ENCODE measurements at regions not wholly inside any gene's neighbourhood (a gene's known extent, or its start where the extent isn't known, plus 50 kb on each side); places are given as distances from the start of the nearest gene placed in this dataset.

DNA sequence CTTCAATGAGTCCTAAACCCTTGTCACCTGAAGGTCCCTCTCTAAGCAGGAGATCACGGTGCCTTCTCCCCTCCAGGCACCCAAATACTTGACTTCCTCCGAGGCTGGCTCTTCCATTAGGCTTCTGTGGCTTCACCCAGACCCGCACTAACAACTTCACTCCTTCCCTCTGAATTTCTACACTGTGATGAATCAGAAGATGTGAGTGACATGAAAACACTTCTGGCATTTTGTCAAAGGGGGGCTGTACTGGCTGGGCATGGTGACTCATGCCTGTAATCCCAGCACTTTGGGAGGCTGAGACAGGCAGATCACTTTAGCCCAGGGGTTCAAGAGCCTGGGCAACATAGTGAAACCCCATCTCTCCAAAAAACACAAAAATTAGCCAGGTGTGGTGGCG, 72.6 kb upstream of the CNEP1R1 start:
- Histone ChIP-seq H3K27ac (no peak overlapping the region), H3K36me3 (no peaks in the 10 kb centered on the region), H3K4me3 (no peak overlapping the region), H3K4me1 (ENCODE audit: low read depth) (no peaks in the 10 kb centered on the region), H3K9me3 (ENCODE audit: low read depth) (no peaks in the 10 kb centered on the region), H3K27me3 (no peaks in the 10 kb centered on the region)
- no peak for TF ChIP-seq CTCF (IDR thresholded peaks at IDR 0.05; ENCODE audit: low read depth, low read length)
- peak in 1 of 2 donors; percentile 53 for DNase-seq (ENCODE audit: low read depth in 1 of 2, low spot score in 1 of 2)

GRCh38 chr16:49953090-49953489, 71.9 kb upstream of the CNEP1R1 start:
- no peaks in the 10 kb centered on the region for H3K36me3 ChIP-seq
- no peak for DNase-seq (ENCODE audit: low read depth in 1 of 2, low spot score in 1 of 2)
- H3K27ac ChIP-seq = no peak overlapping the region
- H3K27me3 ChIP-seq = no peaks in the 10 kb centered on the region
- H3K4me3 ChIP-seq = no peak overlapping the region
- TF ChIP-seq CTCF (IDR thresholded peaks at IDR 0.05; ENCODE audit: low read depth, low read length) = no peak
- no peaks in the 10 kb centered on the region for H3K9me3 ChIP-seq (ENCODE audit: low read depth)
- no peaks in the 10 kb centered on the region for H3K4me1 ChIP-seq (ENCODE audit: low read depth)

DNA sequence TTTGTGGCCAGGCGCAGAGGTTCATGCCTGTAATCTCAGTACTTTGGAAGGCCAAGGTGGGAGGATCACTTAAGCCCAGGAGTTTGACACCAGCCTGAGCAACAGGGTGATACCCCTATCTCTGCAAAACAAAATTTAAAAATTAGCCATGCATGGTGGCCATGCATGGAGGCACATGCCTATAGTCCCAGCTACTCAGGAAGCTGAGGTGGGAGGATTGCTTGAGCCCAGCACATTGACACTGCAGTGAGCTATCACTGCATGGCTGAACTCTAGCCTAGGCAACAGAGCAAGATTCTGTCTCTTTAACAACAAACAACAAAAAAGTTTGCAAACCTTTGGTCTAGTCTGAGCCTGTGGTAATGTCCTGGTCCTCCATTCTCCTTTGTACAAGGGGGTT, 69.2 kb upstream of the CNEP1R1 start:
- H3K27ac ChIP-seq = no peak overlapping the region
- no peaks in the 10 kb centered on the region for H3K27me3 ChIP-seq
- H3K4me3 ChIP-seq = no peak overlapping the region
- TF ChIP-seq CTCF (IDR thresholded peaks at IDR 0.05; ENCODE audit: low read depth, low read length) = no peak
- H3K36me3 ChIP-seq = no peaks in the 10 kb centered on the region
- no peaks in the 10 kb centered on the region for H3K9me3 ChIP-seq (ENCODE audit: low read depth)
- H3K4me1 ChIP-seq (ENCODE audit: low read depth) = peaks cover 8% of the 10 kb centered on the region
- no peak for DNase-seq (ENCODE audit: low read depth in 1 of 2, low spot score in 1 of 2)

DNA sequence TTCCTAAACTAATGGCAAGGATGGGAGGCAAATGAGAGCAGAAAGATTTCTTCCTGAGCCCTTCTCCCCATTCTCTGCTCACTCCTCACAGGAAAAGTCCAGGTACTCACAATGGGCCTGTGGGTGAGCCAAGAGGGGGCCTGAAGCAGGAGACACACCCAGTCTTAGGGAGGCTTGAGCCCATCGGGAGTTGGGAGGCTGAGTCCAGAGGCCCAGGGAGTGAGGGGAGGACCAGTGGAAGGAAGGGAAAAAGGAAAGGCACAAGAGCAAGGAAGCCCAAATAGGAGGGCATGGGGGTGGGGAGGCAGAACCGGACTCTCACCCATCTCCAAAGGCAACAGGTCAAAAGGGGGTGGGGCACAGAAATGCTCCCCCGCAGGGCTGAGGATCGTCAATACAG, 68.1 kb upstream of the CNEP1R1 start:
- DNase-seq (ENCODE audit: low read depth in 1 of 2, low spot score in 1 of 2) = no peak
- no peaks in the 10 kb centered on the region for H3K9me3 ChIP-seq (ENCODE audit: low read depth)
- no peak for TF ChIP-seq CTCF (IDR thresholded peaks at IDR 0.05; ENCODE audit: low read depth, low read length)
- no peak overlapping the region for H3K4me3 ChIP-seq
- no peaks in the 10 kb centered on the region for H3K27me3 ChIP-seq
- H3K36me3 ChIP-seq = no peaks in the 10 kb centered on the region
- H3K4me1 ChIP-seq (ENCODE audit: low read depth) = peaks cover 8% of the 10 kb centered on the region
- H3K27ac ChIP-seq = no peak overlapping the region

DNA sequence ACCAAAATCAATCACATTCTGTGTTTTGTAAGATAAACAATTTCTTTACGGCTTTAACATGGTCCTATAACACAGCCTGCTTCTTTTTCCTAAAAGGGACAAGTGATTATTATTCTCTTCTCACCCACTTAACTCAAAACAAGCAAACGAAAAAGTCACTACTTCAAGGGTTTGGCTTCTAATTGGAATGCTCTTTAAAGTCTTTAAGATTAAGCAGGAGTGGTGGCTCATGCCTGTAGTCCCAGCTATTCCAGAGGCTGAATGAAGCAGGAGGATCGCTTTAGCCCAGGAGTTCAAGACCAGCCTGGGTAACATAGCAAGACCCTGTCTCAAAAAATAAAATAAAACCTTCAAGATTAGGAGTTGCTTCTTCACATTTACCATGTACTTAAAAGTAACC, 66.6 kb upstream of the CNEP1R1 start:
- TF ChIP-seq CTCF (IDR thresholded peaks at IDR 0.05; ENCODE audit: low read depth, low read length) = no peak
- Histone ChIP-seq H3K4me1 (ENCODE audit: low read depth) (peaks cover 8% of the 10 kb centered on the region), H3K27me3 (no peaks in the 10 kb centered on the region), H3K36me3 (no peaks in the 10 kb centered on the region), H3K27ac (peak overlapping the region; percentile 44), H3K9me3 (ENCODE audit: low read depth) (no peaks in the 10 kb centered on the region), H3K4me3 (no peak overlapping the region)
- DNase-seq (ENCODE audit: low read depth in 1 of 2, low spot score in 1 of 2) = peak in 1 of 2 donors; percentile 9

Measured in cardiac muscle cell (in vitro differentiated cells and primary cell).